ENCODE measurements at regions not wholly inside any gene's neighbourhood (a gene's known extent, or its start where the extent isn't known, plus 50 kb on each side); places are given as distances from the start of the nearest gene placed in this dataset.

- DNase-seq (ENCODE audit: low read depth) = no peak
- in situ Hi-C loops (cut with HindIII; ENCODE audit: low pct_unique_long_range_greater_than_20kb, low sequenced_read_pairs) = no loop called here
These were observed 544.4 kb downstream of the EFNA5 start for GRCh38 chr5:107126341-107126740.

- DNase-seq (ENCODE audit: low read depth) = no peak
- in situ Hi-C loops (cut with HindIII; ENCODE audit: low pct_unique_long_range_greater_than_20kb, low sequenced_read_pairs) = no loop called here
These were observed 546.4 kb downstream of the EFNA5 start for GRCh38 chr5:107124376-107124775.

GRCh38 chr5:107123014-107123413 lies 547.7 kb downstream of the EFNA5 start:
- DNase-seq (ENCODE audit: low read depth) = no peak
- in situ Hi-C loops (cut with HindIII; ENCODE audit: low pct_unique_long_range_greater_than_20kb, low sequenced_read_pairs) = no loop called here

GRCh38 chr5:107121793-107122519 lies 548.8 kb downstream of the EFNA5 start:
- DNase-seq (ENCODE audit: low read depth) = no peak
- in situ Hi-C loops (cut with HindIII; ENCODE audit: low pct_unique_long_range_greater_than_20kb, low sequenced_read_pairs) = no loop called here

- no peak for DNase-seq (ENCODE audit: low read depth)
These were observed 551.1 kb downstream of the EFNA5 start for GRCh38 chr5:107119656-107120055.

GRCh38 chr5:107118184-107119019 lies 552.3 kb downstream of the EFNA5 start:
- in situ Hi-C loops (cut with HindIII; ENCODE audit: low pct_unique_long_range_greater_than_20kb, low sequenced_read_pairs) = no loop called here
- DNase-seq (ENCODE audit: low read depth) = no peak

More at GRCh38 chr5:107119656-107120055, 551.1 kb downstream of the EFNA5 start:
- in situ Hi-C loops (cut with HindIII; ENCODE audit: low pct_unique_long_range_greater_than_20kb, low sequenced_read_pairs) = no loop called here

GRCh38 chr5:107112216-107112615 lies 558.5 kb downstream of the EFNA5 start:
- DNase-seq (ENCODE audit: low read depth) = no peak
- in situ Hi-C loops (cut with HindIII; ENCODE audit: low pct_unique_long_range_greater_than_20kb, low sequenced_read_pairs) = no loop called here

- in situ Hi-C loops (cut with HindIII; ENCODE audit: low pct_unique_long_range_greater_than_20kb, low sequenced_read_pairs) = no loop called here
- peak; percentile 70 for DNase-seq (ENCODE audit: low read depth)
These were observed 566.4 kb downstream of the EFNA5 start for GRCh38 chr5:107104040-107104995.

- in situ Hi-C loops (cut with HindIII; ENCODE audit: low pct_unique_long_range_greater_than_20kb, low sequenced_read_pairs) = no loop called here
- DNase-seq (ENCODE audit: low read depth) = no peak
These were observed 567.2 kb downstream of the EFNA5 start for GRCh38 chr5:107103522-107103921.

- no peak for DNase-seq (ENCODE audit: low read depth)
- in situ Hi-C loops (cut with HindIII; ENCODE audit: low pct_unique_long_range_greater_than_20kb, low sequenced_read_pairs) = no loop called here
These were observed 570.6 kb downstream of the EFNA5 start for GRCh38 chr5:107100121-107100520.

GRCh38 chr5:107099506-107099905 lies 571.2 kb downstream of the EFNA5 start:
- in situ Hi-C loops (cut with HindIII; ENCODE audit: low pct_unique_long_range_greater_than_20kb, low sequenced_read_pairs) = no loop called here
- DNase-seq (ENCODE audit: low read depth) = no peak

- in situ Hi-C loops (cut with HindIII; ENCODE audit: low pct_unique_long_range_greater_than_20kb, low sequenced_read_pairs) = no loop called here
- no peak for DNase-seq (ENCODE audit: low read depth)
These were observed 578.0 kb downstream of the EFNA5 start for GRCh38 chr5:107092695-107093094.

- in situ Hi-C loops (cut with HindIII; ENCODE audit: low pct_unique_long_range_greater_than_20kb, low sequenced_read_pairs) = no loop called here
- DNase-seq (ENCODE audit: low read depth) = no peak
These were observed 580.2 kb downstream of the EFNA5 start for GRCh38 chr5:107090506-107090905.

- in situ Hi-C loops (cut with HindIII; ENCODE audit: low pct_unique_long_range_greater_than_20kb, low sequenced_read_pairs) = no loop called here
- DNase-seq (ENCODE audit: low read depth) = no peak
These were observed 581.8 kb downstream of the EFNA5 start for GRCh38 chr5:107088907-107089306.

GRCh38 chr5:107085572-107085971 lies 585.2 kb downstream of the EFNA5 start:
- in situ Hi-C loops (cut with HindIII; ENCODE audit: low pct_unique_long_range_greater_than_20kb, low sequenced_read_pairs) = no loop called here
- DNase-seq (ENCODE audit: low read depth) = no peak

GRCh38 chr5:107074996-107075395 lies 595.7 kb downstream of the EFNA5 start:
- in situ Hi-C loops (cut with HindIII; ENCODE audit: low pct_unique_long_range_greater_than_20kb, low sequenced_read_pairs) = no loop called here
- DNase-seq (ENCODE audit: low read depth) = peak; percentile 41

GRCh38 chr5:107072967-107073366 lies 597.8 kb downstream of the EFNA5 start:
- no peak for DNase-seq (ENCODE audit: low read depth)
- in situ Hi-C loops (cut with HindIII; ENCODE audit: low pct_unique_long_range_greater_than_20kb, low sequenced_read_pairs) = no loop called here

GRCh38 chr5:107072440-107072839 lies 598.3 kb downstream of the EFNA5 start:
- in situ Hi-C loops (cut with HindIII; ENCODE audit: low pct_unique_long_range_greater_than_20kb, low sequenced_read_pairs) = no loop called here
- no peak for DNase-seq (ENCODE audit: low read depth)

- no peak for DNase-seq (ENCODE audit: low read depth)
- in situ Hi-C loops (cut with HindIII; ENCODE audit: low pct_unique_long_range_greater_than_20kb, low sequenced_read_pairs) = no loop called here
These were observed 602.0 kb downstream of the EFNA5 start for GRCh38 chr5:107068782-107069181.

Measured in Caki2 (cell line).